ENCODE measurements at regions not wholly inside any gene's neighbourhood (a gene's known extent, or its start where the extent isn't known, plus 50 kb on each side); places are given as distances from the start of the nearest gene placed in this dataset.

- no peak for ATAC-seq (ENCODE audit: low FRiP score)
- no peak for TF ChIP-seq CTCF (IDR thresholded peaks at IDR 0.05)
- no peak for DNase-seq (ENCODE audit: low spot score)
Observed at GRCh38 chr16:17676171-17676570, 205.4 kb upstream of the XYLT1 start.

GRCh38 chr16:17668386-17668785, 197.6 kb upstream of the XYLT1 start:
- ATAC-seq (ENCODE audit: low FRiP score) (no peak), DNase-seq (ENCODE audit: low spot score) (no peak)
- no peak for TF ChIP-seq CTCF (IDR thresholded peaks at IDR 0.05)

GRCh38 chr16:17666293-17666692, 195.5 kb upstream of the XYLT1 start:
- no peak for TF ChIP-seq CTCF (IDR thresholded peaks at IDR 0.05)
- ATAC-seq (ENCODE audit: low FRiP score) (no peak), DNase-seq (ENCODE audit: low spot score) (no peak)

GRCh38 chr16:17658881-17659280, 188.1 kb upstream of the XYLT1 start:
- no peak for DNase-seq (ENCODE audit: low spot score)
- ATAC-seq (ENCODE audit: low FRiP score), result no peak
- no peak for TF ChIP-seq CTCF (IDR thresholded peaks at IDR 0.05)

GRCh38 chr16:17657045-17657444, 186.3 kb upstream of the XYLT1 start:
- ATAC-seq (ENCODE audit: low FRiP score), result no peak
- no peak for TF ChIP-seq CTCF (IDR thresholded peaks at IDR 0.05)

GRCh38 chr16:17654571-17654970, 183.8 kb upstream of the XYLT1 start:
- TF ChIP-seq CTCF (IDR thresholded peaks at IDR 0.05), result no peak
- ATAC-seq (ENCODE audit: low FRiP score) (no peak), DNase-seq (ENCODE audit: low spot score) (no peak)

More at GRCh38 chr16:17657045-17657444, 186.3 kb upstream of the XYLT1 start:
- no peak for DNase-seq (ENCODE audit: low spot score)

- DNase-seq (ENCODE audit: low spot score) (no peak), ATAC-seq (ENCODE audit: low FRiP score) (no peak)
- TF ChIP-seq CTCF (IDR thresholded peaks at IDR 0.05), result no peak
Observed at GRCh38 chr16:17654142-17654541, 183.4 kb upstream of the XYLT1 start.
